ENCODE measurements at regions not wholly inside any gene's neighbourhood (a gene's known extent, or its start where the extent isn't known, plus 50 kb on each side); places are given as distances from the start of the nearest gene placed in this dataset.

DNA sequence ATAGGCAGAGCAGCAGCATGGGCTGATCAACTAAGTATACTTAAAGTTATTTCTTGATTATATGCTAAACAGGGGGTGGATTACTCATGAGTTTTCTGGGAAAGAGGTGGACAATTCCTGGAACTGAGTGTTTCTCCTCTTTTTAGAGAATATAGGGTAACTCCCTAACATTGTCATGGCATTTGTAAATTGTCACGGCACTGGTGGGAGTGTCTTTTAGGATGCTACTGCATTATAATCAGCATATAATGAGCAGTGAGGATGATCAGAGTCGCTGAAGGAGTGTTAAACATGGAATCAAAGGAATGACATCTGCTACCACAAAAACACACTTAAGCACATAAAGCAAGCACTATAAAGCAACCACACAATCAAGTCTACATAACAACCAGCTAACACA, 66.5 kb downstream of the SPIN4 start:
- TF ChIP-seq, protein P1, sequence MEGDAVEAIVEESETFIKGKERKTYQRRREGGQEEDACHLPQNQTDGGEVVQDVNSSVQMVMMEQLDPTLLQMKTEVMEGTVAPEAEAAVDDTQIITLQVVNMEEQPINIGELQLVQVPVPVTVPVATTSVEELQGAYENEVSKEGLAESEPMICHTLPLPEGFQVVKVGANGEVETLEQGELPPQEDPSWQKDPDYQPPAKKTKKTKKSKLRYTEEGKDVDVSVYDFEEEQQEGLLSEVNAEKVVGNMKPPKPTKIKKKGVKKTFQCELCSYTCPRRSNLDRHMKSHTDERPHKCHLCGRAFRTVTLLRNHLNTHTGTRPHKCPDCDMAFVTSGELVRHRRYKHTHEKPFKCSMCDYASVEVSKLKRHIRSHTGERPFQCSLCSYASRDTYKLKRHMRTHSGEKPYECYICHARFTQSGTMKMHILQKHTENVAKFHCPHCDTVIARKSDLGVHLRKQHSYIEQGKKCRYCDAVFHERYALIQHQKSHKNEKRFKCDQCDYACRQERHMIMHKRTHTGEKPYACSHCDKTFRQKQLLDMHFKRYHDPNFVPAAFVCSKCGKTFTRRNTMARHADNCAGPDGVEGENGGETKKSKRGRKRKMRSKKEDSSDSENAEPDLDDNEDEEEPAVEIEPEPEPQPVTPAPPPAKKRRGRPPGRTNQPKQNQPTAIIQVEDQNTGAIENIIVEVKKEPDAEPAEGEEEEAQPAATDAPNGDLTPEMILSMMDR (conservative IDR thresholded peaks at IDR 0.05 in 1 of 2, IDR thresholded peaks at IDR 0.05 in 1 of 2; ENCODE audit: extremely low read depth in 1 of 2, insufficient read depth in 1 of 2, low read depth in 1 of 2, low read length in 2 of 2), result no peak
- TF ChIP-seq EZH2 (IDR thresholded peaks at IDR 0.05; ENCODE audit: borderline replicate concordance, low read length), result no peak

All from mammary epithelial cell (primary cell).